Loucy (cell line): ENCODE measurements at regions not wholly inside any gene's neighbourhood (a gene's known extent, or its start where the extent isn't known, plus 50 kb on each side); places are given as distances from the start of the nearest gene placed in this dataset.

Experiments used
- EZH2phosphoT487 ChIP-seq: fragments of 200-600 bp; IDR thresholded peaks from 2 replicates; pipeline ENCODE4 v1.6.1; 2018; ENCODE audit warnings: antibody characterized with exemption, mild to moderate bottlenecking, moderate library complexity, borderline replicate concordance
- TF ChIP-seq, protein P1 (sequence below): fragments of 200-600 bp; sonication (generic); conservative IDR thresholded peaks from 2 replicates; pipeline ENCODE4 v1.5.1; 2014; ENCODE audit warnings: mild to moderate bottlenecking, antibody characterized with exemption, low read length

DNA sequence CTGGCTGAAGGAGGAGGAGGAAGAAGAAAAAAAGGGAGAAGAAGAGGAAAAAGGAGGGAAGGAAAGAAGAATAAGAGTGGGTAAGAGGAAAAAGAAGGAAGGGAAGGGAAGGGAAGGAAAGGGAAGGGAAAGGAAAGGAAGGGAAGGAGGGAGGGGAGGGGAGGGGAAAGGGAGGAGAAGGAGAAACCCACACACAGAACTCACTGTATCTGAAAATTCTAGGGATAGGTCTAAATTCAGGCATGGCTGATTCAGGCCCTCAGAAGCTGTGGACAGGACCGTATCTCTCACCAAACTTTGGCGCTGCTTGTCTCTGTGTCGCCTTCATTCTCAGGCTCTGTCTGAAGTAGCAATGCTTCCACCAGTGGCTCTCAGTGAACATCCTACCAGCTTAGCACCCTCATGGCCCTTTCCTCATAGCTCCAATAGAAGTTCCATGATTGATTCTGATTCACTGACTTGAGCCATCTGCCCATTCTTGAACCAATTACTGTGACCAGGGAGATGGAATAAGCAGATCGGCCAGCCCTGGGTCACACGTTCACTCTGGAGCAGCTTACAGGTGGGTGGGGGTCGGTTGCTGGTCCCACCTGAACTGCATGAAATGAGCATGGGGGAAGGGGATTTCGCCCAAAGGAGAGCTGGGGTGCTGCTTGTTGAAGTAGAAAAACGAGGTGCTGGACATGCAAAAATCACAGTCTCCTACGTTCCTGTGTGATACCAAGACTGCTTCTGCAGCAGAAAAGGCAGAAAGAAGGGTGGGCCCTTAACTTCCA lies 59.7 kb downstream of the TTC32 start:
- TF ChIP-seq, protein P1, sequence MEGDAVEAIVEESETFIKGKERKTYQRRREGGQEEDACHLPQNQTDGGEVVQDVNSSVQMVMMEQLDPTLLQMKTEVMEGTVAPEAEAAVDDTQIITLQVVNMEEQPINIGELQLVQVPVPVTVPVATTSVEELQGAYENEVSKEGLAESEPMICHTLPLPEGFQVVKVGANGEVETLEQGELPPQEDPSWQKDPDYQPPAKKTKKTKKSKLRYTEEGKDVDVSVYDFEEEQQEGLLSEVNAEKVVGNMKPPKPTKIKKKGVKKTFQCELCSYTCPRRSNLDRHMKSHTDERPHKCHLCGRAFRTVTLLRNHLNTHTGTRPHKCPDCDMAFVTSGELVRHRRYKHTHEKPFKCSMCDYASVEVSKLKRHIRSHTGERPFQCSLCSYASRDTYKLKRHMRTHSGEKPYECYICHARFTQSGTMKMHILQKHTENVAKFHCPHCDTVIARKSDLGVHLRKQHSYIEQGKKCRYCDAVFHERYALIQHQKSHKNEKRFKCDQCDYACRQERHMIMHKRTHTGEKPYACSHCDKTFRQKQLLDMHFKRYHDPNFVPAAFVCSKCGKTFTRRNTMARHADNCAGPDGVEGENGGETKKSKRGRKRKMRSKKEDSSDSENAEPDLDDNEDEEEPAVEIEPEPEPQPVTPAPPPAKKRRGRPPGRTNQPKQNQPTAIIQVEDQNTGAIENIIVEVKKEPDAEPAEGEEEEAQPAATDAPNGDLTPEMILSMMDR: no peak
- TF ChIP-seq EZH2phosphoT487: no peak
